ENCODE measurements at regions not wholly inside any gene's neighbourhood (a gene's known extent, or its start where the extent isn't known, plus 50 kb on each side); places are given as distances from the start of the nearest gene placed in this dataset.

DNA sequence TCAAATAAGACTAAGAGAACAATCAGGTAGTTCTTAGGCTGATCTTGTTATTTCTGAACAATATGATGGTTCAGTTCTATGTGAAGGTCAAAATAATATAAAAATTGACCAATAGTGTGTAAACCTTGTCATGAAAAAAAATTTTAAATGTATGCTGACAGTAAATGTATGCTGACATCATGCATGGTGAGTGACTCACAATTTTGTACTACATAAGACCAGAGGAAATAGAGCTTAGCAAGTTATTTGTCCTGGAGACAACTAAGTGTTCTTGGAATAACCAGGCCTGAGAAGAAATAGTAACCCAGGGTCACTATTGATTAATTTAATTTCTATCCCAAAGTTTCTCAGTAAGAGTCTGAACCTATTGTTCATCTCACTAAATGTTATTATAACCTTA is 182.2 kb upstream of the PCDH15 start:
- TF ChIP-seq CTCF (IDR thresholded peaks at IDR 0.05) (no peak), POLR2A (IDR thresholded peaks at IDR 0.05) (no peak)

Measured in ovary (tissue), 3 donors.